CD4-positive, alpha-beta T cell treated with Interleukin-10 for 1 hour (primary cell): ENCODE measurements at regions not wholly inside any gene's neighbourhood (a gene's known extent, or its start where the extent isn't known, plus 50 kb on each side); places are given as distances from the start of the nearest gene placed in this dataset.
"Not testable (repeated sequence)": the region's sequence is repeated elsewhere in the genome, so short reads cannot be mapped to it uniquely, and the experiment has no call there.

Source experiments
- DNase-seq: peaks from one replicate; pipeline ENCODE4 v3.0.0-alpha.2; 2020

- DNase-seq = no peak
Observed at GRCh38 chr13:97520061-97520460, 86.1 kb downstream of the RAP2A start.

DNA sequence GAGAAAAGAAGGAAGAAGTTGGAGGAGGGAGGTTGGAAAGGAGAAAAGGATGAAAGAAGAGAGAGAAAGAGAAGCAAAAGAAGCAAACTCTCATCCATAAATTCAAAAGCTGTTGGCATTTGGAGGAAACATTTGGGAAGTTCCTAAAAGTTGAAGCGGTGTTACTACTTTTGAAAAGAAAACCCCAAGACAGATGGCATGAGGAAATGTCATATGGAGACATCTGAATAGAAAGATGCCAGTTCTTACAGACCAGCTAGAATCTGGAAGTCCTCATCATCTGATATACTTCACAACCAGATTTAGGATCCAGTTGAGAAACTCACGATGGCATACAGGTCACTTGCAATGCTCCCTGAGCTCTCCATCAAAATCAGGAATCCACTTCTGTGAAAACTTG is 86.9 kb downstream of the RAP2A start:
- no peak for DNase-seq

DNA sequence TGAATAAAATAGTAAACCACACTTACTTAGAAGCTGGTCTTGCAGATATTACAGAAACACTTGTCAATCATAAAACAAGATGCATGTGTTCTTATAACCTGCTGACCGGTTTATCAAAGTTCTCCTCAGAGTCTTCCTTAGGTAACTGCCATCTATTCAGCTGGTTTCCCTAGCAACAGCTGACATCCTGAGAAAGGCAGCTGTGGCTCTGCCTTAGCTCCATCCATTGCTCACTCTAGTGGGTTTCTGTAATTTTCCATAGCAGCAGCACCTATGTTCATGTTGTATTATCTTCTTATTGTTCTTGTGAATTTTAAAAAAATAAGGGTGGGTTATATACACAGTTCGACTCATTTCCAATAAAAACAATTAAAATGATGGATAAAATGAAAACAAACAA is 87.8 kb downstream of the RAP2A start:
- DNase-seq = no peak

DNA sequence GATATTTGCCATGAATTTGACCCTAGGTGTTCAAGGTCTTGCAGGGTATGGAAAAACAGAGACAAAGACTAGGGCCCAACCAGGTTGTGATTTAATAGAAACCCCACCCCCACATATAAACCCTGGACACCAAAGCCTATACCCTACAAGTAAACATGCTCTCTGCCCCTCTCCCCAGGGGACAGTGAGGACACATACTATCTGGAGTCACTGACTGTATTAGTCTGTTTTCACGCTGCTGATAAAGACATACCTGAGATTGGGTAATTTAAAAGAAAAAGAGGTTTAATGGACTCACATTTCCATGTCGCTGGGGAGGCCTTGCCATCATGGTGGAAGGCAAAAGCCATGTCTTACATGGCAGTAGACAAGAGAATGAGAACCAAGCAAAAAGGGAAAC is 88.3 kb downstream of the RAP2A start:
- DNase-seq = no peak

- no peak for DNase-seq
Observed at GRCh38 chr13:97526556-97526955, 92.6 kb downstream of the RAP2A start.

DNA sequence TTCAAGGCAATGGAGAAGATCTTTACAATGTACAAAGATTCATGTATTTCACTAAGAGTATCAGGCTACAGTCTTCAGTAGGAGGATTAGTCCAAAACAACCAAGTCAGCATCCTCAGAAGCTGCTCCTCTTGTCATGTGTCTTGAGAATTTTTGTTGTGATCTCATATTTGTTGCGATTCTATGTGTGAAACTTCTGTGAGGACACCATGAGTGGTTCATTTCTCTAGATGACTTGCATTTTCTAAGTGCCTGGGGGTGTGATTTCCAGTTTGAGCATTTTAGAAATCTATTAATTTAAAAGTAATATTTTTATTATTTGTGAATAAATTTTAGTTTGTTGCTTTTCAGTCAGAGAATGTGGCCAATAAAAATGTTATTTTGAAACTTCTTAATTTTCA is 94.5 kb downstream of the RAP2A start:
- no peak for DNase-seq

- no peak for DNase-seq
Observed at GRCh38 chr13:97534540-97534939, 100.6 kb downstream of the RAP2A start.

- DNase-seq = no peak
Observed at GRCh38 chr13:97535614-97536013, 101.6 kb downstream of the RAP2A start.

DNA sequence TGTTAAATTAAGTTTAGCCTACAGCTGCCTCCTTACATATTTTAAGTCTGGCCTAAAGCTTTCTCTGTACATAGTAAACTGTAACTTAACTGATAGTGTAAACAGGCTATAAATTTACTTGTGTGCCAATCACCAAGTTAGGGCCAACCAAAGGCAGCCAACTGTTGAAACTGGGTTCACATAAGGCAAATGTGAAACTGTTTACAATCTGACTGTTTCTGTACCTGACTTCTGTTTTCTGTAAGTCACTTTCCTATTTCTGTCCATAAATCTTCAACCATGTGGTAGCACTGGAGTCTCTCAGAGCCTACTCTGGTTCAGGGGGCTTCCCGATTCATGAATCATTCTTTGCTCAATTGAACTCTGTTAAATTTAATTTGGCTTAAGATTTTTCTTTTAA is 103.1 kb downstream of the RAP2A start:
- no peak for DNase-seq

DNA sequence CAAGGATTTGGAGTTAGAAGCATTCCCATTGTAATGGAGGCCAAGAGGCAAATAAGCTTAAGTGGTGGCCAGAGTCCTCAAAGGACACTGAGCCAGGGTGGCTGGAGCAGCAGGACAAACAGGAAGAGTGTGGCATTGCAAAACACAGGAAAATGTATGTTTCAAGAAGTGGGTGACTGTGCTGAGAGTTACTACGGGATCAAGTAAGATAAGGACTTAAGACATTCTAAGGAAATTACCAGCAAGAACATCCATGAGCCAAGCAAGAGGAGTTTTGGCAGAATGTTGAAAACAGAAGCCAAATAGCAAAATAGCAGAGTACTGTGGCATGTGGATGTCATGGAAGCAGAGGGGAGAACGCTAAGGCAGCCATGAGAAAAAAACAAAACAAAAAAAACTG is 104.2 kb downstream of the RAP2A start:
- DNase-seq = no peak

DNA sequence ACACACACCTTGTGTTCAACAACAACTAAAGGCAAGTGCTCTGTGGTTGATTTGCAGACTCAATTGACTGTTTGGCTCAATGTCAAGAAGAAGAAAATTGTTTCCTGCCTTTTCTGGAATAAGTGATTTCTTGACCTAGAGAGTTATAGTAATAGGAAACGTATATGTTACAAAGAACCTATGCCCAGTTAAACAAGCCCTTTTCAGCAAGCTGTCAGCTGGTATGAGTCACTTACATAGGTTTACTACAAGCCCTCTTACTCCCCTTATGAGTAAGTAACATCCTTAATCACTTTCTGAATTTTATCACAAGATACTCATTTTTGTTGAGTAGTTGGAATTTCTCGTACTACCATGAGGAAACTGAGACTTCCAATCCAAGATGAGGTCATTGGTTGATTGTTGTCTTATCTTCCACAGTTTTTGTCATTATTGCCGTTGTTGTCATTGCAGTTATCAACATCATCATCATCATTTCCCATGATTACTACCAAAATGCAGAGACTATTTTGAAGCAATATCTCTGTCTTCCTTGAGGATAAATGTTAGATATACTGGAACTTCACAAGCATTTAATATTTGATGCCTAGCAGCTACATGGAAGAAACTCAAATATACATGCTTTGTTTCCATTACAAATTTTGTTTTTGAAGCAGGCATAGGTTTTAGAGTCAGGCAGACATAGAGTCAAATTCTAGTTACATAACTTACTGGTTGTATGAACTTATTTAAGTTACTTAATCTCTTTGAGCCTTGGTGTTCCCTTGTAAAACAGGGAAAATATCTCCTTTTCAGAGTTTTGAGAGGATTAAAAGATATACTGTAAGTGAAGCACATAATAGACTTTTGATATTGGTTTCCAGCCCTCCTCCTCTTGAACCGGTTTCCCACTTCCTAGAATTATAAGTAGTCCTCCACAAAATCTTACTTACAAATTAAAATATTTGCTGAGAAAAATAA is 106.0 kb downstream of the RAP2A start:
- no peak for DNase-seq

GRCh38 chr13:97540696-97541095 is 106.7 kb downstream of the RAP2A start:
- DNase-seq = no peak

DNA sequence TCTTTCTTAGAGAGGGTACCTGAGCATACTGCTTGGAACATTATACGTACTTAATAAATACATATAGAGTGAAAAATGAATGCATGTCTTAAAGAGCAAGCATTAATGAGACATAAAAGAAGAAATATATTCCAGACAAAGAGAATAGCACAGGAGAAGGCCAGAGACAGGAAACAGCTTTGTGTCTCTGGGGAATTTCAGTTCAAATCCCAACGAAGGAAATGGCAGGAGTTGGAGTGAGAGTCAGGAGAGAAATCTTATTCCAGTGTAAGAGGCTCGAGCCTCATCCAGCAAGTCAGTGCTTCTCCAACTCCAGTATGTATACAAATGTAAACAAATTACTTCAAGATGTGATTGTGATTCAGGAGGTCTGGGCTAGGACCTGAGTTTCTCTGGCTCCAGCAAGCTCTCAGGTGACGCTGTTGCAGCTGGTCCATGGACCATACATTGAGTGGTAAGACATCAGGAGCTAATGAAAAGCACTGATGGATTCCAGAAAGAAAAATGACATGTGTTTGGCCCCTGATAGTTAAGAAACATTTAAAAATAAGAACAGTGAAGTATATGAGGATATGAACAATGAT is 108.2 kb downstream of the RAP2A start:
- DNase-seq = no peak

GRCh38 chr13:97544031-97544765 is 110.2 kb downstream of the RAP2A start:
- DNase-seq = no peak

- not testable (repeated sequence) for DNase-seq
Observed at GRCh38 chr13:97544971-97545499, 111.1 kb downstream of the RAP2A start.

- DNase-seq = no peak
Observed at GRCh38 chr13:97548138-97548537, 114.2 kb downstream of the RAP2A start.

DNA sequence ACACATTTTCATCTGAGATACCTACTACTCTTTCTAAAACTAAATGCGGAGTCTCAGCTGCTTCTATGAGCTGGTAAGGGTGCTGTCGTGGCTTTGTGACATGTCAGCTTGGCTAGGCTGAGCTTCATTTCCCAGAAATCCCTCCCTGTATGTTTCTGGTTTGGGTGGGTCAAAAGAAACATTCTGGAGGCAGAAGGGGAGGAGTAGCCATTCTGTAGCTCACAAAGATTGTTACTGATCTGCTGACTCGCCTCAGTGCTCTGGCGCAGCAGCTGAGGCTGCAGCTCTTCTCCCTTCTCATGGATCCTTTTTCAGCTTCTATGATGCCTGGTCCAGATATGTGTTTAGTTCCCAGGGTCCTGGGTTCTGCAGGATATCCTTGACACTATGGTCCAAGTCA is 114.7 kb downstream of the RAP2A start:
- no peak for DNase-seq

- no peak for DNase-seq
Observed at GRCh38 chr13:97549201-97549600, 115.2 kb downstream of the RAP2A start.

DNA sequence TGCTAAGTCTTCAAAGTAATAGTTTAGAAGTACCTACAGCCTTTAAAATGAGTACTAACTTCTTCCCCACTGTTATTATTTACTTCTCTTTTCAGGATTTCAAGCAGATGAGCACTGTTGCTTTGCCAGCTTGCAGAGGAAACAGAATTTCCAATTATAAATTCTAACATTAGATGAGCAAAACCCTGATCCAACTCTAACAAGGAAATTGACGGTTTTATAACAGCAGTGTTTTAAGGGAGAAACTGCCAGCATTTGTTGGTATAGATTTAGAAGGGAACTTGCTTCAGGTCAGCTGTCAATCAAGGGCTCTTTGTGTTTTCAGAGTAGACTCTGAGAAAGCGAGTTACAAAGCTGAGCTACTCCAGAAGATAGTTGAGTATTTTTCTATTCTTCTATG is 120.5 kb downstream of the RAP2A start:
- no peak for DNase-seq

GRCh38 chr13:97555034-97555433 is 121.1 kb downstream of the RAP2A start:
- DNase-seq = no peak

- no peak for DNase-seq
Observed at GRCh38 chr13:97559030-97559429, 125.1 kb downstream of the RAP2A start.

DNA sequence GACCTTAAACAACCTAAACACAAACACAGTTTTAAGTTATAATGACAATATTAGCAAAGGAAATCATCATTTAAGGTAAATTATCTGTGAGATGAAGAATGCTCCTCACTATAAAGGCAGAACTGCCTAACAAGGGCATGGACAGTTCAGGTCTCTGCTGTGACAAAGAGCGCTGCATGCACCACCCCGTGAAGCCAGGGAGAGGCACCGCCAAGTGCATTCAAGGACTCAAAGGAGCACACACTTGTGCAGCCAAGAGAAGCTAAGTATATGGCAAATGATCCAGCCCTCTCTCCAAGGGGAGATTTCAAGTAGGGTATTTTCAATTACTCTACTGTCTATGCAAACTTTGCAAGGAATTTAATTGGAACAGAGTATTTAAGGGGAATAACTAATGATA is 126.0 kb downstream of the RAP2A start:
- DNase-seq = no peak

DNA sequence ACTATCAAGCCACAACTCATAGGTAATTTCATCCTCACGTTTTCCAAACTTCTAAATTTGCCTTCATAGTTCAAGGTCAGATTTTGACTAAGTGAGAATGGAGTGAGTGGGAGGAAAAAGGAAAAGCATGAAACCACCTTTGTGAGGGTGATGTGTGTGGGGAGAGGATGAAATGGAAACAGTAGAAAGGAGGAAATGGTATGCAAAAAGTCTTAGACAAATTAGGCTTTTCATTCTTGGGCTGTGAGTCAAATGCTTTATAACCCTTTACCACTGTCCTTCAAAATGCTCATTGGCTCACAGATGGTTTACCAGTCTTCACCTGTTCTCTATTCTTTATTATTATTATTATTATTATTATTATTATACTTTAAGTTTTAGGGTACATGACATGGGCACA is 127.2 kb downstream of the RAP2A start:
- no peak for DNase-seq

- DNase-seq = no peak
Observed at GRCh38 chr13:97562962-97563361, 129.0 kb downstream of the RAP2A start.
